ENCODE measurements at regions not wholly inside any gene's neighbourhood (a gene's known extent, or its start where the extent isn't known, plus 50 kb on each side); places are given as distances from the start of the nearest gene placed in this dataset.

DNA sequence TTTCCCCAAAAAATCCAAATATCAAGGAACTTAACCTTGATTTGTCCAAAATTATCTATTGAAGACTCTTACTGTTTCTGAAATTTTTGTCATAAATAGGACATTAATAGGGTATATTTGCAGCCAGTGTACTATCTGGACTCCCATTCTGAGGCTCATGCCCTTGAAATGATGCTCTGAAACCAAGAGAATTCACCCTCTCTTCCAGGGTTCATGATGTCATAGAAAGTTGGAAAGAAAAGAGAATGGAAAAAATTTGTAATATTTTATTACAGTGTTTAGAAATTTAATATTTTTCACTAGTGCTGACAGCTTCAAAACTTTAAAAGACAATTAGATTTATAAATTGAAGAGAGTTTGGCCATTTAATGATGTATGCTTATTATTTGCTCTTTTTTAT lies 712.5 kb downstream of the MCTP2 start:
- TF ChIP-seq POLR2A (IDR thresholded peaks at IDR 0.05), result no peak
- no peaks in the 10 kb centered on the region for H3K27me3 ChIP-seq
- no peak for DNase-seq
- intact Hi-C loops (cut with DNase I), result no loop called here
- no peaks in the 10 kb centered on the region for H3K4me1 ChIP-seq (replicated peaks in 1 of 2)
- H3K4me3 ChIP-seq, result no peak overlapping the region
- no peaks in the 10 kb centered on the region for H3K36me3 ChIP-seq (replicated peaks in 1 of 2)
- H3K27ac ChIP-seq, result no peak overlapping the region
- no peaks in the 10 kb centered on the region for H3K9me3 ChIP-seq (replicated peaks in 1 of 3)

DNA sequence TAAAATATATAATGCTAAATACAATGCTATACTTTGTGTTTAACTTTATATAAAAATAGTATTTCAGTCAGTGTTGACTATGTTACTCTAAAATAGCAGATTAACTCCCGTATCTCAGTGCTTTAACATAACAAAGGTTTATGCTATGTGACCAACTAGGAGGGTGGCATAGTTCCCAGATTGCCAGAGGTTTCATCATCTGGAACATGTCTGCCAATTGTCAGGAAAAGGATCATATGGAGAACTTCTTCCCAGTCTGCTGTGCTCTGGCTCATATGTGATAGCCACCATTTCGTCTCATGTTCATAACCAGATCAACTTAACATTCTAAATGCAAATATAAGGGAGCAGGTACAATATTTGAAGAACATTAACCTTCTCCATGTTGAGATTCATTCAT lies 720.2 kb downstream of the MCTP2 start:
- Histone ChIP-seq H3K27me3 (no peaks in the 10 kb centered on the region), H3K4me3 (no peak overlapping the region), H3K9me3 (replicated peaks in 1 of 3) (no peaks in the 10 kb centered on the region), H3K27ac (no peak overlapping the region), H3K4me1 (replicated peaks in 1 of 2) (no peaks in the 10 kb centered on the region), H3K36me3 (replicated peaks in 1 of 2) (no peaks in the 10 kb centered on the region)
- 59 to 73% (median 66%) methylated on average over 2 of the region's 2 CpGs for WGBS, 4 donors
- DNase-seq, result no peak
- intact Hi-C loops (cut with DNase I), result no loop called here
- TF ChIP-seq POLR2A (IDR thresholded peaks at IDR 0.05) (no peak), CTCF (IDR thresholded peaks at IDR 0.05) (no peak)

- Histone ChIP-seq H3K27me3 (no peaks in the 10 kb centered on the region), H3K36me3 (replicated peaks in 1 of 2) (no peaks in the 10 kb centered on the region), H3K9me3 (replicated peaks in 1 of 3) (no peaks in the 10 kb centered on the region), H3K27ac (no peak overlapping the region), H3K4me3 (no peak overlapping the region), H3K4me1 (replicated peaks in 1 of 2) (no peaks in the 10 kb centered on the region)
- intact Hi-C loops (cut with DNase I), result no loop called here
- TF ChIP-seq POLR2A (IDR thresholded peaks at IDR 0.05), result no peak
- no peak for TF ChIP-seq CTCF (IDR thresholded peaks at IDR 0.05)
- DNase-seq, result no peak
Measured at GRCh38 chr15:94963953-94964352, 732.6 kb downstream of the MCTP2 start.

DNA sequence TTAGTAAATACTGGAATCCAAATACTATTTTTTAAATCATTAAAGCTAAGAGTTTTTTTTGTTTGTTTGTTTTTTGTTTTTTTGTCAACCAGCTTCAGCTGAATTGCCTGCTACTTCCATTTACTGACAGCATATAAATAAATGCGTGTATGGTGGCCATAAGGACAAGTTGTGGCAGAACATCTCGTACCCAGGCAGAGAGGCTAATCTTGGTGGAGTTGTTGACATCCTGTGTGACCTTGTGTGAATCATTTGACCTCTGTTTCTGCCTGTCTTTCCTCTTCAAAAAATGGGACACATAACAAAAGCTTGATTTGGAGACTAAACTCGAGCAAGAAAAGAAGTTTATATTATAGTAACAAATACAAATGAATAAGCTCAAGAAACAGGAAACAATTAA lies 734.2 kb downstream of the MCTP2 start:
- WGBS, 4 donors, result 22 to 39% (median 31%) methylated on average over 3 of the region's 3 CpGs
- DNase-seq, result peak in 5 of 7 donors; percentile 14 to 35 (median 20)
- no peak overlapping the region for H3K4me3 ChIP-seq
- H3K27ac ChIP-seq, result peak overlapping the region in 2 of 5 donors; percentile 19 to 51
- no peaks in the 10 kb centered on the region for H3K36me3 ChIP-seq (replicated peaks in 1 of 2)
- TF ChIP-seq CTCF (IDR thresholded peaks at IDR 0.05) (no peak), POLR2A (IDR thresholded peaks at IDR 0.05) (no peak)
- no peaks in the 10 kb centered on the region for H3K4me1 ChIP-seq (replicated peaks in 1 of 2)
- no peaks in the 10 kb centered on the region for H3K9me3 ChIP-seq (replicated peaks in 1 of 3)
- intact Hi-C loops (cut with DNase I), result no loop called here
- no peaks in the 10 kb centered on the region for H3K27me3 ChIP-seq

DNA sequence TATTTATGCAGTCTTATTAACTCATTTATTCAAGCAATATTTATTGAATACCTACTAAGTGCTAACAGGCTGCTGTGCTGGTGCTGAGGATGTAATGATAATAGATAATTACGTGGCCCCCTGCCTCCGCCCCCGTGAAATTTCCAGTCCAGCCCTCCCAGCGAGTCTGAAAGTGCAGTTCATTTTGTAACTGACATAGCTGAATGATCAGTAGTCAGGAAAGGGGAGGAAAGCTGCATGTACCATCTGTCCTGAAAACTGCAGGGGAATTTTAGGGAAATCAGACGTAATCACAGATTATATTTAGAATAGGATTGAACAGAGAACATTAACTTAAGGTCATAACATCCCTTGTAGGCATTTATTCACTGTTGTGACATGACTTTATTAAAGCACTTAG lies 736.8 kb downstream of the MCTP2 start:
- Histone ChIP-seq H3K36me3 (replicated peaks in 1 of 2) (no peaks in the 10 kb centered on the region), H3K4me3 (no peak overlapping the region), H3K27ac (peak overlapping the region in 1 of 5 donors; percentile 3), H3K9me3 (replicated peaks in 1 of 3) (no peaks in the 10 kb centered on the region), H3K4me1 (replicated peaks in 1 of 2) (no peaks in the 10 kb centered on the region), H3K27me3 (no peaks in the 10 kb centered on the region)
- intact Hi-C loops (cut with DNase I), result no loop called here
- WGBS, 4 donors, result 47 to 69% (median 58%) methylated on average over 5 of the region's 5 CpGs
- TF ChIP-seq CTCF (IDR thresholded peaks at IDR 0.05), result no peak
- TF ChIP-seq POLR2A (IDR thresholded peaks at IDR 0.05), result no peak
- peak in 3 of 7 donors; percentile 2 to 28 (median 11) for DNase-seq
